OCI-LY7 (cell line): ENCODE measurements at regions not wholly inside any gene's neighbourhood (a gene's known extent, or its start where the extent isn't known, plus 50 kb on each side); places are given as distances from the start of the nearest gene placed in this dataset.

Experiments
- CTCF ChIP-seq: fragments of 200-600 bp; sonication (generic); conservative IDR thresholded peaks from 2 replicates; pipeline ENCODE4 v1.5.1; 2014; ENCODE audit warnings: mild to moderate bottlenecking, antibody characterized with exemption, low read length, moderate library complexity, mixed read lengths
- EZH2phosphoT487 ChIP-seq: fragments of 200-600 bp; sonication (generic); IDR thresholded peaks from 2 replicates; pipeline ENCODE4 v1.6.1; 2018; ENCODE audit warnings: low read depth, borderline replicate concordance, mild to moderate bottlenecking, mixed run types, antibody characterized with exemption, low read length, moderate library complexity, mixed read lengths

DNA sequence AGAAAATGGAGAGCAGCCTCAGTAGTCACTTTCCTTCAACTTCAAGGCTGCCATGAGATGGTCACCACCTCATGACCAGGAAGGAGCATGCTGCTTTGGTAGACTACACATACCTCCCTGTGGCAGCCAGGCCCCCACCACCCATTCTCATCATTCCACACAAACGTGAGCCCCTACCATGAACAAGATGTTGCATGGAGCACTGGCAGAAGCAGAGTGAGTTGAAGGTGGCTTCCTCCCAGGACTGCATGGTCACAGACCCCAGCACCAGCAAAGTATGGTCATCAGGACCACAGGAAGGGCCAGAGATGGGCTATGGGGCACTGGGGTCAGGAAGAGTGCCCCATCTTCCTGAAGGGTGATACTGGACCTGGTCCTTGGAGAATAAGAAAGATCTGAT lies 65.5 kb upstream of the FOXE1 start:
- TF ChIP-seq CTCF: no peak
- TF ChIP-seq EZH2phosphoT487: no peak
